GM23248 (cell line): ENCODE measurements at regions not wholly inside any gene's neighbourhood (a gene's known extent, or its start where the extent isn't known, plus 50 kb on each side); places are given as distances from the start of the nearest gene placed in this dataset.
"Not testable (repeated sequence)": the region's sequence is repeated elsewhere in the genome, so short reads cannot be mapped to it uniquely, and the experiment has no call there.

Experiments used
- DNase-seq: peaks from one replicate; pipeline ENCODE4 v3.0.0-alpha.2; 2015
- H2AFZ ChIP-seq: fragments of 200-600 bp; sonication (generic); 2 replicates; pipeline ENCODE4 v1.6.1; 2016; ENCODE audit warnings: antibody characterized with exemption
- H3F3A ChIP-seq: fragments of 200-600 bp; sonication (generic); 2 replicates; pipeline ENCODE4 v1.6.1; 2016; ENCODE audit warnings: mild to moderate bottlenecking, antibody characterized with exemption, mixed run types; ENCODE audit not compliant: insufficient read depth
- H3K27ac ChIP-seq: fragments of 200-600 bp; sonication (generic); 2 replicates; pipeline ENCODE4 v1.5.1; 2016; ENCODE audit warnings: mild to moderate bottlenecking
- H3K27me3 ChIP-seq: fragments of 200-600 bp; sonication (generic); replicated peaks from 2 replicates; pipeline ENCODE4 v1.6.1; 2016; ENCODE audit warnings: mild to moderate bottlenecking; ENCODE audit not compliant: insufficient read depth
- H3K36me3 ChIP-seq: fragments of 200-600 bp; sonication (generic); 2 replicates; pipeline ENCODE4 v1.6.1; 2016; ENCODE audit warnings: low read depth, mild to moderate bottlenecking
- H3K4me1 ChIP-seq: fragments of 200-600 bp; sonication (generic); 2 replicates; pipeline ENCODE4 v1.6.1; 2016; ENCODE audit warnings: mild to moderate bottlenecking; ENCODE audit not compliant: insufficient read depth
- H3K4me2 ChIP-seq: fragments of 200-600 bp; sonication (generic); one replicate; pipeline ENCODE4 v1.6.1; 2016; ENCODE audit warnings: mild to moderate bottlenecking; ENCODE audit not compliant: unreplicated experiment
- H3K4me3 ChIP-seq: fragments of 200-600 bp; sonication (generic); 2 replicates; pipeline ENCODE4 v1.5.1; 2016; ENCODE audit warnings: mild to moderate bottlenecking
- H3K79me2 ChIP-seq: fragments of 200-600 bp; sonication (generic); 2 replicates; pipeline ENCODE4 v1.6.1; 2016; ENCODE audit warnings: mild to moderate bottlenecking; ENCODE audit not compliant: insufficient read depth
- H3K9ac ChIP-seq: fragments of 200-600 bp; sonication (generic); 2 replicates; pipeline ENCODE4 v1.6.1; 2016; ENCODE audit warnings: mild to moderate bottlenecking
- H3K9me2 ChIP-seq: fragments of 200-600 bp; sonication (generic); 2 replicates; pipeline ENCODE4 v1.6.1; 2016; ENCODE audit warnings: mixed run types, mild to moderate bottlenecking, moderate library complexity; ENCODE audit not compliant: insufficient read depth
- H3K9me3 ChIP-seq: fragments of 200-600 bp; sonication (generic); one replicate; pipeline ENCODE4 v1.6.1; 2017; ENCODE audit warnings: low read depth
- H4K20me1 ChIP-seq: fragments of 200-600 bp; sonication (generic); 2 replicates; pipeline ENCODE4 v1.6.0; 2016; ENCODE audit not compliant: insufficient read depth
- EZH2 ChIP-seq: fragments of 200-600 bp; sonication (generic); IDR thresholded peaks from 2 replicates; pipeline ENCODE4 v1.6.1; 2018; ENCODE audit warnings: antibody characterized with exemption, mild to moderate bottlenecking; ENCODE audit not compliant: insufficient read depth, poor library complexity, severe bottlenecking
- EZH2phosphoT487 ChIP-seq: fragments of 200-600 bp; sonication (generic); IDR thresholded peaks from 2 replicates; pipeline ENCODE4 v1.6.1; 2018; ENCODE audit warnings: antibody characterized with exemption, moderate library complexity, mild to moderate bottlenecking, low read depth; ENCODE audit not compliant: insufficient read depth
- WGBS, 2 experiments: methylation state at CpG; one replicate each; pipeline ENCODE4 v1.1.6; 2015 to 2017; ENCODE audit warnings: low lambda C conversion rate in 2 of 2, low coverage in 1 of 2; ENCODE audit errors: missing lambda C conversion rate in 2 of 2; 5-methylcytosine and 5-hydroxymethylcytosine counted together
- in situ Hi-C: fragments of 300-500 bp; cut with MboI; formaldehyde crosslinking; loops from 2 replicates; pipeline ENCODE4 v1.15.0; 2020

DNA sequence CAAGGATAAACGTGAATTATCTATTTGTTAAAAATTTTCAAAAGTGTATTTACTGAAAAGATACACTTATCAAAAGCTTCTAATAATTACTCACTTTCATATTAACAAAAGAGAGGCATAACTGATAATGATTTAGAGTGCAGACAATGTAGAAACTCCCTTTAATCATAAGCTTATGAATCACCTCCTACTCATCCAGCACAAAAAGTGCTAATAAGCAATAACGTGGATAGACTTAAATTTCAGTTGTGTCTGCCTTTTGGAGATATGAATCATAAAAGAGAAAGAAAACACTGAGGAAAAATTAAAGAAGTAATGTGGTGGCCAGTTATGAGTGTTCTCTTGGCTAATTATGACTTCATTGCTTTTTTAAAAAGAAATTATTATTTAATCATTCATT, 827.6 kb upstream of the B3GALT2 start:
- Histone ChIP-seq H3K4me2 (no peak overlapping the region), H3K79me2 (no peaks in the 10 kb centered on the region), H3F3A (no peaks in the 10 kb centered on the region), H2AFZ (no peak overlapping the region), H3K27ac (no peak overlapping the region), H3K9me2 (no peaks in the 10 kb centered on the region), H3K9ac (no peak overlapping the region), H3K27me3 (no peaks in the 10 kb centered on the region), H3K36me3 (no peaks in the 10 kb centered on the region), H4K20me1 (no peaks in the 10 kb centered on the region), H3K4me1 (no peaks in the 10 kb centered on the region), H3K4me3 (no peak overlapping the region), H3K9me3 (no peaks in the 10 kb centered on the region)
- no peak for TF ChIP-seq EZH2phosphoT487
- no peak for TF ChIP-seq EZH2
- DNase-seq = no peak
- in situ Hi-C loops = no loop called here
- 3 to 12% methylated on average over 2 of the region's 2 CpGs for WGBS, 2 experiments

DNA sequence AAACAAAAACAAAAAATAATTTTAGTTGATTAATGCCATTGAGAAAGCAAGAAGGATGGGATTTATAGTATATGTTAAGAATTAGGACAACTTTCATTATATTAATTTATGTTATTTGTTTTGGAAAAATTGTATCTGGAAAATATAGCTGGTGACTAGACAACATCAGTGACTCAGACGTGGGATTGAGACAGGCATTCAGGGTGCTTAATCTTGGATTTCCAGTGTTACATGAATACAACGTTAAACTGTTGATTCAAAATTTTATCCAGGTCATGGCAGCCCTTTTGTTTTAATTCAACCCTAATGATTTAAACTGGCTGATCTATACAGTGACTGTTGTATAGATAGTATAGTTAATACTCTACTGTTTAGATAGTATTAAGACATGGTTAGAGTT, 827.1 kb upstream of the B3GALT2 start:
- Histone ChIP-seq H3K4me3 (no peak overlapping the region), H3K9me3 (no peaks in the 10 kb centered on the region), H3K9ac (no peak overlapping the region), H2AFZ (no peak overlapping the region), H3K36me3 (no peaks in the 10 kb centered on the region), H3F3A (no peaks in the 10 kb centered on the region), H3K27me3 (no peaks in the 10 kb centered on the region), H3K4me1 (no peaks in the 10 kb centered on the region), H3K79me2 (no peaks in the 10 kb centered on the region), H4K20me1 (no peaks in the 10 kb centered on the region), H3K4me2 (no peak overlapping the region), H3K9me2 (no peaks in the 10 kb centered on the region), H3K27ac (no peak overlapping the region)
- DNase-seq = no peak
- in situ Hi-C loops = no loop called here
- 28 to 30% methylated on average over 2 of the region's 2 CpGs for WGBS, 2 experiments
- no peak for TF ChIP-seq EZH2phosphoT487
- no peak for TF ChIP-seq EZH2

DNA sequence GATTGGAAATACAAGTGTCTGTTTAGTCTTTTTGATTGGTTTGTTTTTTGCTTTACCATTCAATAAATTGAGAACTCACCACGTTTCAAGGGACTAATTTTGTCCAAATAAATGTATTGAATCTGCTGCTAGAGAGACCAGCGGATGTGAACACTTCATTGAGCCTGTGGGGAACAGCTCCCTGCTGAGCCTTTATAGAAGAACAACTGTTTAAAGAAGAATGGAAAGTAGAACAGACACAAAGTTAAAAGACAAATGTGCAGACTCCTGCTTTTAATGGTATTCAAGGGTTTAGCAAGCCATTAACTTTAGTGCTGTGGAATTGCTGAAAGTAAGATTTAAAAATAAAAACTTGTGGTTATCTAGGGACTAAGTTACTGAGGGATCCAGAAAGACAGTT, 817.7 kb upstream of the B3GALT2 start:
- no peaks in the 10 kb centered on the region for H3K36me3 ChIP-seq
- no peaks in the 10 kb centered on the region for H3K27me3 ChIP-seq
- H3K4me2 ChIP-seq = no peak overlapping the region
- in situ Hi-C loops = no loop called here
- H3K27ac ChIP-seq = no peak overlapping the region
- DNase-seq = no peak
- H3K4me1 ChIP-seq = no peaks in the 10 kb centered on the region
- no peaks in the 10 kb centered on the region for H3K9me2 ChIP-seq
- H3K4me3 ChIP-seq = no peak overlapping the region
- TF ChIP-seq EZH2 (no peak), EZH2phosphoT487 (no peak)
- H3K79me2 ChIP-seq = no peaks in the 10 kb centered on the region
- H3F3A ChIP-seq = no peaks in the 10 kb centered on the region
- H4K20me1 ChIP-seq = no peaks in the 10 kb centered on the region
- H2AFZ ChIP-seq = no peak overlapping the region
- peaks cover 4% of the 10 kb centered on the region for H3K9me3 ChIP-seq
- no peak overlapping the region for H3K9ac ChIP-seq
- WGBS, 2 experiments = 3 to 13% methylated on average over 2 of the region's 2 CpGs

DNA sequence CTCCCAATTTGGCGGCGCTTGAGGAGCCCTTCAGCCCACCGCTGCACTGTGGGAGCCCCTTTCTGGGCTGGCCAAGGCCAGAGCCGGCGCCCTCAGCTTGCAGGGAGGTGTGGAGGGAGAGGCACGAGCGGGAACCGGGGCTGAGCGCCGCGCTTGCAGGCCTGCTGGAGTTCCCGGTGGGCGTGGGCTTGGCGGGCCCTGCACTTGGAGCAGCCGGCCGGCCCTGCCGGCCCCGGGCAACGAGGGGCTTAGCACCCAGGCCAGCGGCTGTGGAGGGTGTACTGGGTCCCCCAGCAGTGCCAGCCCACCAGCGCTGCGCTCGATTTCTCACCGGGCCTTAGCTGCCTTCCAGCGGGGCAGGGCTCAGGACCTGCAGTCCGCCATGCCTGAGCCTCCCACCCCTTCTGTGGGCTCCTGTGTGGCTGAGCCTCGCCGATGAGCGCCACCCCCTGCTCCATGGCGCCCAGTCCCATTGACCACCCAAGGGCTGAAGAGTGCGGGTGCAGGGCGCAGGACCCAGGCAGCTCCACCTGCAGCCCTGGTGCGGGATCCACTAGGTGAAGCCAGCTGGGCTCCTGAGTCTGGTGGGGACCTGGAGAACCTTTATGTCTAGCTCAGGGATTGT, 815.4 kb upstream of the B3GALT2 start:
- H3F3A ChIP-seq, DNase-seq, H3K36me3 ChIP-seq, H3K27ac ChIP-seq, H4K20me1 ChIP-seq, H3K4me2 ChIP-seq, H3K9me3 ChIP-seq, H3K27me3 ChIP-seq, H3K4me1 ChIP-seq, H2AFZ ChIP-seq, in situ Hi-C loops, H3K9me2 ChIP-seq, H3K4me3 ChIP-seq, H3K9ac ChIP-seq, H3K79me2 ChIP-seq: not testable (repeated sequence)
- 65 to 68% methylated on average over 26 to 30 of the region's 33 CpGs for WGBS, 2 experiments

DNA sequence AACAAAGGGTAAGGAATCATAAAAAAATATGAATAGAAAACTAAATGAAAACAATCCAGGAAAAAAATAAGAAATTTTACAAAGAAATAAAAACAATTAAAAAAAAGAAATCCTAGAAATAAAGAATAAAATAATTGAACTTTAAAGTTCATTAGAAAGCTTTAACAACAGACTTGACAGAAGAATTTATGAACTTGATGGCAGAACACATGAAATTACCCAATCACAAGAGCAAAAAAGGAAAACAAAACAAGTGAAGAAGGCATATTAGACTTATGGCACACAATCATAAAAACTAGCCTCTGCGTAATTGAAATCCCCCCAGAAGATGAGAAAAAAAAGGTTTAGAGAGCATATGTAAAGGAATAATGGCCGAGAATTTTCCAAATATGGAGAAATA, 802.5 kb upstream of the B3GALT2 start:
- H3K4me1 ChIP-seq = no peaks in the 10 kb centered on the region
- H3K79me2 ChIP-seq = no peaks in the 10 kb centered on the region
- in situ Hi-C loops = no loop called here
- no peak for DNase-seq
- no peaks in the 10 kb centered on the region for H3K27me3 ChIP-seq
- no peak overlapping the region for H3K27ac ChIP-seq
- no peak overlapping the region for H3K4me3 ChIP-seq
- no peaks in the 10 kb centered on the region for H3K36me3 ChIP-seq
- no peak overlapping the region for H3K9ac ChIP-seq
- H3F3A ChIP-seq = no peaks in the 10 kb centered on the region
- H3K4me2 ChIP-seq = no peak overlapping the region
- WGBS, 2 experiments = 2 to 3% methylated on average over 2 of the region's 2 CpGs
- H2AFZ ChIP-seq = no peak overlapping the region
- H3K9me3 ChIP-seq = no peaks in the 10 kb centered on the region
- H3K9me2 ChIP-seq = no peaks in the 10 kb centered on the region
- TF ChIP-seq EZH2 = no peak
- H4K20me1 ChIP-seq = no peaks in the 10 kb centered on the region
